Neural cell (in vitro differentiated cells): ENCODE measurements at regions not wholly inside any gene's neighbourhood (a gene's known extent, or its start where the extent isn't known, plus 50 kb on each side); places are given as distances from the start of the nearest gene placed in this dataset.

Experiments
- H2AFZ ChIP-seq: fragments of 200-600, 300-800 bp; sonication (generic), shearing (Covaris generic); 2 replicates; pipeline ENCODE4 v1.6.0; 2014; ENCODE audit warnings: low read depth, mild to moderate bottlenecking, antibody characterized with exemption, low read length, moderate library complexity
- H3F3A ChIP-seq: fragments of 200-600 bp; shearing (Covaris generic); 2 replicates; pipeline ENCODE4 v1.6.1; 2016; ENCODE audit warnings: mild to moderate bottlenecking, moderate library complexity, mixed read lengths, antibody characterized with exemption, low read length; ENCODE audit not compliant: insufficient read depth, poor library complexity, severe bottlenecking
- H3K27ac ChIP-seq: fragments of 200-600, 300-800 bp; sonication (generic), shearing (Covaris generic); 2 replicates; pipeline ENCODE4 v1.5.1; 2014; ENCODE audit warnings: mild to moderate bottlenecking, low read length, moderate library complexity
- H3K27me3 ChIP-seq: fragments of 300-800, 200-600 bp; sonication (generic), shearing (Covaris generic); 2 replicates; pipeline ENCODE4 v1.6.0; 2014; ENCODE audit warnings: mild to moderate bottlenecking, low read depth, low read length, moderate library complexity; ENCODE audit not compliant: insufficient read depth
- H3K36me3 ChIP-seq: fragments of 300-800, 200-600 bp; sonication (generic), shearing (Covaris generic); 2 replicates; pipeline ENCODE4 v1.5.1; 2014; ENCODE audit warnings: mild to moderate bottlenecking, antibody characterized with exemption, low read length, moderate library complexity; ENCODE audit not compliant: insufficient read depth
- H3K4me2 ChIP-seq: fragments of 300-800, 200-600 bp; sonication (generic), shearing (Covaris generic); 2 replicates; pipeline ENCODE4 v1.6.0; 2014; ENCODE audit warnings: mild to moderate bottlenecking, low read length
- H3K4me3 ChIP-seq: fragments of 300-800, 200-600 bp; sonication (generic), shearing (Covaris generic); 2 replicates; pipeline ENCODE4 v1.5.1; 2014; ENCODE audit warnings: mild to moderate bottlenecking, low read length, moderate library complexity
- H3K79me2 ChIP-seq: fragments of 200-600 bp; shearing (Covaris generic); replicated peaks from 2 replicates; pipeline ENCODE4 v1.6.0; 2014; ENCODE audit warnings: mild to moderate bottlenecking, low read length, moderate library complexity; ENCODE audit not compliant: insufficient read depth
- H3K9ac ChIP-seq: fragments of 300-800, 200-600 bp; sonication (generic), shearing (Covaris generic); 2 replicates; pipeline ENCODE4 v1.6.1; 2016; ENCODE audit warnings: mild to moderate bottlenecking, low read length, mixed read lengths
- H3K9me2 ChIP-seq: fragments of 200-600 bp; shearing (Covaris generic); 2 replicates; pipeline ENCODE4 v1.6.1; 2016; ENCODE audit warnings: mild to moderate bottlenecking, low read length, mixed read lengths; ENCODE audit not compliant: insufficient read depth
- H3K9me3 ChIP-seq: fragments of 200-600, 300-800 bp; sonication (generic), shearing (Covaris generic); 2 replicates; pipeline ENCODE4 v1.6.1; 2016; ENCODE audit warnings: mild to moderate bottlenecking, mixed run types, low read length, moderate library complexity, mixed read lengths
- H4K20me1 ChIP-seq: fragments of 200-600 bp; shearing (Covaris generic); 2 replicates; pipeline ENCODE4 v1.6.1; 2016; ENCODE audit warnings: mild to moderate bottlenecking, mixed run types; ENCODE audit not compliant: insufficient read depth
- EP300 ChIP-seq: fragments of 450-650 bp; conservative IDR thresholded peaks from 2 replicates; pipeline ENCODE4 v1.6.1; 2014; ENCODE audit warnings: antibody characterized with exemption, mild to moderate bottlenecking, moderate library complexity; ENCODE audit not compliant: poor library complexity, severe bottlenecking
- EZH2 ChIP-seq: fragments of 200-600, 300-800 bp; shearing (Covaris generic), sonication (generic); IDR thresholded peaks from 2 replicates; pipeline ENCODE4 v1.6.1; 2014; ENCODE audit warnings: antibody characterized with exemption, low read length, borderline replicate concordance, mild to moderate bottlenecking; ENCODE audit not compliant: insufficient read depth, poor library complexity, severe bottlenecking
- MXI1 ChIP-seq: fragments of 450-650 bp; conservative IDR thresholded peaks from 2 replicates; pipeline ENCODE4 v1.6.1; 2014; ENCODE audit warnings: antibody characterized with exemption, mild to moderate bottlenecking; ENCODE audit not compliant: poor library complexity, severe bottlenecking
- POLR2AphosphoS5 ChIP-seq: IDR thresholded peaks from 2 replicates; pipeline ENCODE4 v1.6.1; 2012
- RAD21 ChIP-seq: fragments of 450-650 bp; conservative IDR thresholded peaks from 2 replicates; pipeline ENCODE4 v1.6.1; 2014; ENCODE audit warnings: antibody characterized with exemption, mild to moderate bottlenecking, moderate library complexity
- SMC3 ChIP-seq: fragments of 450-650 bp; conservative IDR thresholded peaks from 2 replicates; pipeline ENCODE4 v1.6.1; 2014; ENCODE audit warnings: antibody characterized with exemption, mild to moderate bottlenecking, moderate library complexity; ENCODE audit not compliant: poor library complexity
- TAF1 ChIP-seq: IDR thresholded peaks from 2 replicates; pipeline ENCODE4 v1.6.1; 2012; ENCODE audit warnings: low read depth
- TF ChIP-seq, protein P1 (sequence below): IDR thresholded peaks from 2 replicates; pipeline ENCODE4 v1.6.1; 2012; ENCODE audit warnings: borderline replicate concordance
- TF ChIP-seq, protein P2 (sequence below): fragments of 450-650 bp; IDR thresholded peaks from 2 replicates; pipeline ENCODE4 v1.5.1; 2014; ENCODE audit warnings: antibody characterized with exemption, mild to moderate bottlenecking, moderate library complexity; ENCODE audit not compliant: poor library complexity, severe bottlenecking

DNA sequence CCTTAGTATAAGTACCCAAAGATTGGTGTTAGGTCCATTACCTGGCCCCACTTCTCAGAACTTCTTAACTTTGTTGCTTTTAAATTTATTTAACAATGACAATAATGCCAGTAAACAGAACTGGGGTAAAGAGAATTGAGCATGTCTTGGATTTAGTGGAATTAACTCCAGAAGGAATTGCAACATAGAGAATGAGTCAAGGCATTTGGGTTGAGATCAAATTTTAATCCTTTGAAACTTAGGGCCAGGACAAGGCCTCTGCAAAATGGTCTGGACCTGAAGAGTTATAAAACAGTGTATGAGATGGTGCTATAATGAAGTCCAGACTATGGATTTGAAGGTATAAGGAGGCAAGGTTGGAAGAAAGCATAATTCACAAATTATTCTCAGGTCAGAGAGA is 1030.4 kb downstream of the SLITRK5 start:
- no peak for TF ChIP-seq TAF1
- no peak for TF ChIP-seq EZH2
- no peak for TF ChIP-seq RAD21
- no peak overlapping the region for H3K9ac ChIP-seq
- H3K27ac ChIP-seq, result no peak overlapping the region
- no peaks in the 10 kb centered on the region for H3F3A ChIP-seq
- H3K79me2 ChIP-seq, result no peaks in the 10 kb centered on the region
- H3K9me3 ChIP-seq, result no peaks in the 10 kb centered on the region
- no peaks in the 10 kb centered on the region for H3K36me3 ChIP-seq
- no peaks in the 10 kb centered on the region for H3K9me2 ChIP-seq
- no peaks in the 10 kb centered on the region for H4K20me1 ChIP-seq
- H3K4me2 ChIP-seq, result no peak overlapping the region
- H3K4me3 ChIP-seq, result no peak overlapping the region
- H2AFZ ChIP-seq, result no peak overlapping the region
- H3K27me3 ChIP-seq, result no peaks in the 10 kb centered on the region

DNA sequence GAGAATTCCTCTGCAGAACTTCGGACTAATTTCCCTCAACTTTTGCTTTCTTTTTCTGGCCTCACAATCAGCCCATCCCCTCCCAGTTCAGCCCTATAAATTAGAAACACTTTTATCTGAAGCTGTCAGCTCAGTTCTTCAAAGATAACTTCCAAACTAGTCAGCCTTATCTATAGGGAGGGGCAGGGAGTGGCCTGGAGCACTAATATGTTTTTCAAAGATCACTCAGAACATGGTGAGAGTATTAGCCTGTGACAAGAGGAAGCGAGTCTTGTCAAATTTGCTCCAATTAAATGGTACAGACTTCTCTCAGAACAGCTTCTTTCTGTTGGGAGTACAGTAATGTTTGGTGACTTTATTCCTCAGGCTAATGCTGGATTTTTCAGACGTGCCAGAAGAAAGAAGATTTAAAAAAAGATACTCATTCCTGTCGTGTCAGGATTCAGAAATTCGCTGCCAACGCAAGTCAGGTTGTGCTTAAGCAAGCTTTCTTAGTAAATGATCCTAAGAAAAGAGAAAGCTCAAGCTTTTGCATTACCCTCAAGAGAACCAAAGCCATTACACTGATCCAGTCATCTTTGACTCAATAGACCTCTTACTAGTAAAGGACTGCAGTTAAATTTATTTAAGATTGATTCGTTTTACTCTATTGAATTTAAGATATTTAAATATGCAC is 1033.6 kb downstream of the SLITRK5 start:
- Histone ChIP-seq H3K9me2 (no peaks in the 10 kb centered on the region), H3K9ac (no peak overlapping the region), H3K79me2 (no peaks in the 10 kb centered on the region), H3K9me3 (no peaks in the 10 kb centered on the region), H2AFZ (no peak overlapping the region), H3K36me3 (no peaks in the 10 kb centered on the region), H3K27me3 (no peaks in the 10 kb centered on the region), H3F3A (no peaks in the 10 kb centered on the region), H3K4me2 (no peak overlapping the region), H3K4me3 (no peak overlapping the region), H4K20me1 (no peaks in the 10 kb centered on the region), H3K27ac (no peak overlapping the region)
- TF ChIP-seq SMC3, result no peak
- no peak for TF ChIP-seq RAD21
- TF ChIP-seq EP300, result no peak
- TF ChIP-seq EZH2, result no peak
- TF ChIP-seq POLR2AphosphoS5, result no peak
- no peak for TF ChIP-seq TAF1
- TF ChIP-seq MXI1, result no peak
- TF ChIP-seq, protein P1, sequence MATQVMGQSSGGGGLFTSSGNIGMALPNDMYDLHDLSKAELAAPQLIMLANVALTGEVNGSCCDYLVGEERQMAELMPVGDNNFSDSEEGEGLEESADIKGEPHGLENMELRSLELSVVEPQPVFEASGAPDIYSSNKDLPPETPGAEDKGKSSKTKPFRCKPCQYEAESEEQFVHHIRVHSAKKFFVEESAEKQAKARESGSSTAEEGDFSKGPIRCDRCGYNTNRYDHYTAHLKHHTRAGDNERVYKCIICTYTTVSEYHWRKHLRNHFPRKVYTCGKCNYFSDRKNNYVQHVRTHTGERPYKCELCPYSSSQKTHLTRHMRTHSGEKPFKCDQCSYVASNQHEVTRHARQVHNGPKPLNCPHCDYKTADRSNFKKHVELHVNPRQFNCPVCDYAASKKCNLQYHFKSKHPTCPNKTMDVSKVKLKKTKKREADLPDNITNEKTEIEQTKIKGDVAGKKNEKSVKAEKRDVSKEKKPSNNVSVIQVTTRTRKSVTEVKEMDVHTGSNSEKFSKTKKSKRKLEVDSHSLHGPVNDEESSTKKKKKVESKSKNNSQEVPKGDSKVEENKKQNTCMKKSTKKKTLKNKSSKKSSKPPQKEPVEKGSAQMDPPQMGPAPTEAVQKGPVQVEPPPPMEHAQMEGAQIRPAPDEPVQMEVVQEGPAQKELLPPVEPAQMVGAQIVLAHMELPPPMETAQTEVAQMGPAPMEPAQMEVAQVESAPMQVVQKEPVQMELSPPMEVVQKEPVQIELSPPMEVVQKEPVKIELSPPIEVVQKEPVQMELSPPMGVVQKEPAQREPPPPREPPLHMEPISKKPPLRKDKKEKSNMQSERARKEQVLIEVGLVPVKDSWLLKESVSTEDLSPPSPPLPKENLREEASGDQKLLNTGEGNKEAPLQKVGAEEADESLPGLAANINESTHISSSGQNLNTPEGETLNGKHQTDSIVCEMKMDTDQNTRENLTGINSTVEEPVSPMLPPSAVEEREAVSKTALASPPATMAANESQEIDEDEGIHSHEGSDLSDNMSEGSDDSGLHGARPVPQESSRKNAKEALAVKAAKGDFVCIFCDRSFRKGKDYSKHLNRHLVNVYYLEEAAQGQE, result no peak
- TF ChIP-seq, protein P2, sequence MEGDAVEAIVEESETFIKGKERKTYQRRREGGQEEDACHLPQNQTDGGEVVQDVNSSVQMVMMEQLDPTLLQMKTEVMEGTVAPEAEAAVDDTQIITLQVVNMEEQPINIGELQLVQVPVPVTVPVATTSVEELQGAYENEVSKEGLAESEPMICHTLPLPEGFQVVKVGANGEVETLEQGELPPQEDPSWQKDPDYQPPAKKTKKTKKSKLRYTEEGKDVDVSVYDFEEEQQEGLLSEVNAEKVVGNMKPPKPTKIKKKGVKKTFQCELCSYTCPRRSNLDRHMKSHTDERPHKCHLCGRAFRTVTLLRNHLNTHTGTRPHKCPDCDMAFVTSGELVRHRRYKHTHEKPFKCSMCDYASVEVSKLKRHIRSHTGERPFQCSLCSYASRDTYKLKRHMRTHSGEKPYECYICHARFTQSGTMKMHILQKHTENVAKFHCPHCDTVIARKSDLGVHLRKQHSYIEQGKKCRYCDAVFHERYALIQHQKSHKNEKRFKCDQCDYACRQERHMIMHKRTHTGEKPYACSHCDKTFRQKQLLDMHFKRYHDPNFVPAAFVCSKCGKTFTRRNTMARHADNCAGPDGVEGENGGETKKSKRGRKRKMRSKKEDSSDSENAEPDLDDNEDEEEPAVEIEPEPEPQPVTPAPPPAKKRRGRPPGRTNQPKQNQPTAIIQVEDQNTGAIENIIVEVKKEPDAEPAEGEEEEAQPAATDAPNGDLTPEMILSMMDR, result no peak

DNA sequence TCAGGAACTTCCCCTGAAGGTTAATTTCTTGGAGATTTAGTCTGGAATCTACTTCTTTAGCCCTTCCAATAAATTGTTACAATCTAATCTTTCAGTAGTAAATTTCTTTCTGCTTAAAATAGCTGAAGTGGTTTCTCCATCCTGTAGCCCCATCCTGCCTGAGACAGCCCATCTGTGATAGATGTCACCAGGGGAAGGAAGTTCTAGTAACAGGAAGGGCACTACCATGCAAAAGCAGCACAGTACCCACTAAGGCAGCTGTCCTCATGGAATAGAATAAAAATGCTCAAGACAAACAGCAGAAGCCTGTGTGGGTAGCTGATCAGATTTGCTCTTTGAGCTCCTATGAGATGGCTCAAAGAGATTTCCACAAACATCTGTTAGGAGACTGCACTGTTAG is 1036.5 kb downstream of the SLITRK5 start:
- no peak overlapping the region for H3K4me3 ChIP-seq
- no peak overlapping the region for H2AFZ ChIP-seq
- no peaks in the 10 kb centered on the region for H4K20me1 ChIP-seq
- H3K9ac ChIP-seq, result no peak overlapping the region
- H3K79me2 ChIP-seq, result no peaks in the 10 kb centered on the region
- TF ChIP-seq TAF1 (no peak), POLR2AphosphoS5 (no peak), MXI1 (no peak), RAD21 (no peak), EP300 (no peak), EZH2 (no peak), SMC3 (no peak)
- TF ChIP-seq, protein P1, result no peak
- TF ChIP-seq, protein P2, result no peak
- H3K9me3 ChIP-seq, result no peaks in the 10 kb centered on the region
- no peaks in the 10 kb centered on the region for H3F3A ChIP-seq
- H3K27ac ChIP-seq, result no peak overlapping the region
- H3K4me2 ChIP-seq, result no peak overlapping the region
- no peaks in the 10 kb centered on the region for H3K9me2 ChIP-seq
- H3K27me3 ChIP-seq, result no peaks in the 10 kb centered on the region
- no peaks in the 10 kb centered on the region for H3K36me3 ChIP-seq
